K562 (cell line): ENCODE measurements at regions not wholly inside any gene's neighbourhood (a gene's known extent, or its start where the extent isn't known, plus 50 kb on each side); places are given as distances from the start of the nearest gene placed in this dataset.

Experiments used
- BACH1 ChIP-seq: fragments of 200-800 bp; sonication (Bioruptor generic); IDR thresholded peaks from 2 replicates; pipeline ENCODE4 v1.6.1; 2016; ENCODE audit warnings: missing genetic modification characterization, missing compliant biosample characterization
- CTCF ChIP-seq, 3 experiments: IDR thresholded peaks in 2 of 3; conservative IDR thresholded peaks in 1 of 3; 2 replicates each; pipeline ENCODE4 v1.5.1; 2011 to 2012; ENCODE audit warnings: low read length in 3 of 3, mild to moderate bottlenecking in 3 of 3, control low read depth in 2 of 3, improper control_type of control experiment in 1 of 3, inconsistent platforms in 1 of 3, low read depth in 1 of 3, mixed read lengths in 1 of 3, moderate library complexity in 1 of 3; ENCODE audit not compliant: insufficient read depth in 2 of 3
- HBP1 ChIP-seq: fragments of 450-650 bp; formaldehyde crosslinking; IDR thresholded peaks from 2 replicates; pipeline ENCODE4 v1.4.0; 2022; ENCODE audit warnings: missing genetic modification characterization
- HDAC2 ChIP-seq: fragments of 450-650 bp; IDR thresholded peaks from 2 replicates; pipeline ENCODE4 v1.6.1; 2016; ENCODE audit warnings: mild to moderate bottlenecking
- HMG20A ChIP-seq: fragments of 450-650 bp; formaldehyde crosslinking; conservative IDR thresholded peaks from 2 replicates; pipeline ENCODE4 v1.4.0; 2020; ENCODE audit warnings: mild to moderate bottlenecking, mixed read lengths
- MAFF ChIP-seq: IDR thresholded peaks from 2 replicates; pipeline ENCODE4 v1.6.1; 2012; ENCODE audit warnings: low read length, improper control_type of control experiment
- MAX ChIP-seq: sonication (generic); formaldehyde crosslinking; IDR thresholded peaks from 2 replicates; pipeline ENCODE4 v1.9.0; 2022; ENCODE audit warnings: mild to moderate bottlenecking, missing genetic modification reagents
- POLR2A ChIP-seq: fragments of 450-650 bp; conservative IDR thresholded peaks from 2 replicates; pipeline ENCODE4 v1.6.1; 2016
- PTTG1 ChIP-seq: fragments of 450-650 bp; IDR thresholded peaks from 2 replicates; pipeline ENCODE4 v1.6.1; 2016; ENCODE audit warnings: low read depth, mild to moderate bottlenecking, missing genetic modification characterization, missing compliant biosample characterization
- RNF2 ChIP-seq: sonication (generic); IDR thresholded peaks from 2 replicates; pipeline ENCODE4 v1.6.1; 2016
- TFAM ChIP-seq: fragments of 250-450 bp; sonication (Bioruptor Pico); conservative IDR thresholded peaks from 2 replicates; pipeline ENCODE4 v1.5.0; 2021; ENCODE audit warnings: mild to moderate bottlenecking, moderate library complexity
- ZFX ChIP-seq: sonication (generic); formaldehyde crosslinking; IDR thresholded peaks from 2 replicates; pipeline ENCODE4 v1.8.0; 2022; ENCODE audit warnings: mild to moderate bottlenecking, missing genetic modification reagents, moderate library complexity

- no peak for TF ChIP-seq MAFF
- TF ChIP-seq HBP1 (CRISPR knock-in tag): no peak
- TF ChIP-seq HMG20A: no peak
- no peak for TF ChIP-seq ZFX (CRISPR knock-in tag)
- TF ChIP-seq TFAM (CRISPR knock-in tag): no peak
- TF ChIP-seq BACH1 (tag): no peak
- TF ChIP-seq CTCF (IDR thresholded peaks at IDR 0.05 in 2 of 3, conservative IDR thresholded peaks at IDR 0.05 in 1 of 3; ENCODE audit: insufficient read depth in 2 of 3, low read depth in 1 of 3, low read length in 3 of 3): no peak
- TF ChIP-seq RNF2: no peak
- TF ChIP-seq POLR2A: no peak
- no peak for TF ChIP-seq MAX
- no peak for TF ChIP-seq HDAC2
- no peak for TF ChIP-seq PTTG1 (tag)
These were observed 431.1 kb downstream of the LRRIQ3 start for GRCh38 chr1:73766786-73767348.
